A549 (cell line): ENCODE measurements at regions not wholly inside any gene's neighbourhood (a gene's known extent, or its start where the extent isn't known, plus 50 kb on each side); places are given as distances from the start of the nearest gene placed in this dataset.
A peak's percentile ranks its signal among the peaks of the same experiment; 100 is the strongest.

Experiments
- ATAC-seq, 2 experiments: fragments of 200-7000 bp in 1 of 2; fragments of >200 bp in 1 of 2; cut with Nextera tagmentation in 1 of 2; cut with Tn5 transposase in 1 of 2; 3 replicates each; pipeline versions ENCODE4 v1.8.0 to v1.9.1; 2018 to 2020; ENCODE audit warnings: mild to moderate bottlenecking in 1 of 2, moderate library complexity in 1 of 2
- CTCF ChIA-PET: fragments of 300-600 bp; sonication (Branson Sonifier 250); formaldehyde crosslinking; extraction: SDS; loops from one replicate; lab custom pipeline; 2021; ENCODE audit warnings: antibody characterized with exemption, inconsistent platforms; lab: Yijun Ruan, JAX
- POLR2A ChIA-PET: fragments of 350-600 bp; formaldehyde crosslinking; extraction: SDS; loops from one replicate; lab custom pipeline; 2021; ENCODE audit warnings: antibody characterized with exemption, inconsistent platforms; lab: Yijun Ruan, JAX
- DNase-seq, 2 experiments: peaks; one replicate each; pipeline versions ENCODE4 v3.0.0 to v3.0.0-alpha.2; 2011 to 2016; ENCODE audit warnings: low read depth in 1 of 2, low spot score in 1 of 2
- FAIRE-seq: peaks from 2 replicates; lab custom pipeline; 2011; peaks lifted over from hg19 to GRCh38; lab: Jason Lieb, UNC
- H3K27ac ChIP-seq, 2 experiments: fragments of >200 bp; sonication (Bioruptor Twin); formaldehyde crosslinking; 3 replicates each; pipeline ENCODE4 v1.5.1; 2016 to 2017
- H3K4me1 ChIP-seq: fragments of >200 bp; sonication (Bioruptor Twin); formaldehyde crosslinking; 3 replicates; pipeline ENCODE4 v1.6.1; 2016
- H3K4me2 ChIP-seq: fragments of >200 bp; sonication (Bioruptor Twin); formaldehyde crosslinking; 3 replicates; pipeline ENCODE4 v1.6.1; 2016
- H3K4me3 ChIP-seq: fragments of >200 bp; sonication (Bioruptor Twin); formaldehyde crosslinking; 3 replicates; pipeline ENCODE4 v1.5.1; 2016
- H3K9me3 ChIP-seq: fragments of >200 bp; sonication (Bioruptor Twin); formaldehyde crosslinking; 3 replicates; pipeline ENCODE4 v1.6.1; 2016
- CEBPB ChIP-seq, 2 experiments: fragments of >200 bp in 1 of 2; sonication (Bioruptor Twin) in 1 of 2; formaldehyde crosslinking in 1 of 2; IDR thresholded peaks; 2 replicates each; pipeline ENCODE4 v1.6.1; 2012 to 2016
- ELK1 ChIP-seq: fragments of 150-350 bp; IDR thresholded peaks from 2 replicates; pipeline ENCODE4 v1.6.1; 2014; ENCODE audit warnings: low read depth, mild to moderate bottlenecking, low read length
- EP300 ChIP-seq, 2 experiments: fragments of >200 bp; sonication (Bioruptor Twin); formaldehyde crosslinking; IDR thresholded peaks; 2 replicates in 1 of 2; 3 replicates in 1 of 2; pipeline ENCODE4 v1.6.1; 2016 to 2017
- HDAC2 ChIP-seq: fragments of 200-600 bp; sonication (generic); IDR thresholded peaks from 2 replicates; pipeline ENCODE4 v1.6.1; 2016
- HMGXB4 ChIP-seq: fragments of 250-450 bp; sonication (Bioruptor Pico); IDR thresholded peaks from 2 replicates; pipeline ENCODE4 v1.5.0; 2021; ENCODE audit warnings: mild to moderate bottlenecking, moderate library complexity, borderline replicate concordance
- NPAS2 ChIP-seq: fragments of 250-450 bp; sonication (Bioruptor Pico); IDR thresholded peaks from 2 replicates; pipeline ENCODE4 v1.8.0; 2022; ENCODE audit warnings: mild to moderate bottlenecking, moderate library complexity, borderline replicate concordance
- PHF8 ChIP-seq: fragments of 200-600 bp; sonication (generic); IDR thresholded peaks from 2 replicates; pipeline ENCODE4 v1.6.1; 2016; ENCODE audit warnings: low read depth, mild to moderate bottlenecking, antibody characterized with exemption, moderate library complexity, borderline replicate concordance
- POLR2A ChIP-seq: IDR thresholded peaks from 2 replicates; pipeline ENCODE4 v1.6.1; 2012; ENCODE audit warnings: mild to moderate bottlenecking, low read length
- POLR2AphosphoS2 ChIP-seq: conservative IDR thresholded peaks from 2 replicates; pipeline ENCODE4 v1.6.1; 2012; ENCODE audit warnings: low read length, improper control_type of control experiment, inconsistent platforms
- RAD21 ChIP-seq, 2 experiments: fragments of >200 bp in 1 of 2; sonication (Bioruptor Twin) in 1 of 2; formaldehyde crosslinking in 1 of 2; IDR thresholded peaks in 1 of 2; conservative IDR thresholded peaks in 1 of 2; 2 replicates in 1 of 2; 3 replicates in 1 of 2; pipeline ENCODE4 v1.6.1; 2012 to 2018; ENCODE audit warnings: inconsistent platforms in 1 of 2
- REST ChIP-seq: fragments of 200-600 bp; sonication (generic); IDR thresholded peaks from 2 replicates; pipeline ENCODE4 v1.6.1; 2016; ENCODE audit warnings: antibody characterized with exemption, mild to moderate bottlenecking, moderate library complexity
- RFX5 ChIP-seq: fragments of 450-650 bp; IDR thresholded peaks from 2 replicates; pipeline ENCODE4 v1.7.1; 2014; ENCODE audit warnings: antibody characterized with exemption, mild to moderate bottlenecking, moderate library complexity
- RNF2 ChIP-seq: fragments of 200-600 bp; sonication (generic); IDR thresholded peaks from 2 replicates; pipeline ENCODE4 v1.6.1; 2016; ENCODE audit warnings: low read depth, mild to moderate bottlenecking, antibody characterized with exemption, moderate library complexity, borderline replicate concordance
- SMC3 ChIP-seq: fragments of >200 bp; sonication (Bioruptor Twin); formaldehyde crosslinking; IDR thresholded peaks from 3 replicates; pipeline ENCODE4 v1.6.1; 2018; ENCODE audit warnings: inconsistent platforms
- TFCP2L1 ChIP-seq: fragments of 250-450 bp; sonication (Bioruptor Pico); IDR thresholded peaks from 2 replicates; pipeline ENCODE4 v1.5.0; 2021; ENCODE audit warnings: mild to moderate bottlenecking
- ZNF302 ChIP-seq: fragments of 250-450 bp; sonication (Bioruptor Pico); IDR thresholded peaks from 2 replicates; pipeline ENCODE4 v1.9.0; 2021; ENCODE audit warnings: inconsistent platforms, mild to moderate bottlenecking, moderate library complexity
- WGBS: methylation state at CpG from one replicate; pipeline ENCODE4 v1.1.6; 2017; ENCODE audit errors: missing lambda C conversion rate; 5-methylcytosine and 5-hydroxymethylcytosine counted together

GRCh38 chr4:116603096-116603495 is 482.3 kb downstream of the TRAM1L1 start:
- FAIRE-seq (no peak), ATAC-seq (no peak), DNase-seq (no peak)
- Histone ChIP-seq H3K4me2 (no peak overlapping the region), H3K27ac (no peak overlapping the region), H3K9me3 (no peaks in the 10 kb centered on the region), H3K4me3 (no peak overlapping the region), H3K4me1 (no peaks in the 10 kb centered on the region)
- TF ChIP-seq RNF2 (no peak), EP300 (IDR thresholded peaks at IDR 0.05) (no peak), HDAC2 (no peak), POLR2AphosphoS2 (no peak), RFX5 (no peak), SMC3 (no peak), HMGXB4 (CRISPR knock-in tag) (no peak), ELK1 (no peak), RAD21 (conservative IDR thresholded peaks at IDR 0.05 in 1 of 2, IDR thresholded peaks at IDR 0.05 in 1 of 2) (no peak), ZNF302 (CRISPR knock-in tag) (no peak), CEBPB (IDR thresholded peaks at IDR 0.05) (no peak), POLR2A (no peak)
- CTCF ChIA-PET = no interaction called here
- POLR2A ChIA-PET = no interaction called here
- WGBS = no CpG with 5 or more reads among the region's 2 CpGs

- Histone ChIP-seq H3K4me1 (no peaks in the 10 kb centered on the region), H3K9me3 (no peaks in the 10 kb centered on the region), H3K4me3 (no peak overlapping the region), H3K4me2 (no peak overlapping the region), H3K27ac (no peak overlapping the region)
- no peak for FAIRE-seq
- CTCF ChIA-PET = no interaction called here
- POLR2A ChIA-PET = no interaction called here
- 38% methylated on average over 2 of the region's 11 CpGs for WGBS
- peak in 1 of 2 experiments; percentile 0 for DNase-seq
- TF ChIP-seq ZNF302 (CRISPR knock-in tag) (no peak), TFCP2L1 (CRISPR knock-in tag) (no peak), CEBPB (IDR thresholded peaks at IDR 0.05) (no peak)
- ATAC-seq = peak in 1 of 2 experiments; percentile 45; a peak in 1 of 6 replicates
Measured at GRCh38 chr4:116599859-116600258, 485.5 kb downstream of the TRAM1L1 start.

GRCh38 chr4:116598980-116599789 is 486.2 kb downstream of the TRAM1L1 start:
- no CpG with 5 or more reads among the region's 37 CpGs for WGBS
- ChIA-PET CTCF (no interaction called here), POLR2A (no interaction called here)
- no peak for DNase-seq
- no peak for FAIRE-seq
- no peak overlapping the region for H3K4me2 ChIP-seq
- no peak for ATAC-seq
- no peak overlapping the region for H3K4me3 ChIP-seq
- TF ChIP-seq NPAS2 (CRISPR knock-in tag) (no peak), REST (no peak), TFCP2L1 (CRISPR knock-in tag) (no peak), POLR2A (no peak), RFX5 (no peak), PHF8 (no peak)
- H3K4me1 ChIP-seq = no peaks in the 10 kb centered on the region
- no peaks in the 10 kb centered on the region for H3K9me3 ChIP-seq
- H3K27ac ChIP-seq = no peak overlapping the region
